Ishikawa (cell line): ENCODE measurements at regions not wholly inside any gene's neighbourhood (a gene's known extent, or its start where the extent isn't known, plus 50 kb on each side); places are given as distances from the start of the nearest gene placed in this dataset.

Experiments
- CEBPB ChIP-seq: IDR thresholded peaks from 2 replicates; pipeline ENCODE4 v1.6.1; 2012
- RAD21 ChIP-seq: IDR thresholded peaks from 2 replicates; pipeline ENCODE4 v1.6.1; 2012; ENCODE audit warnings: low read depth
- TEAD4 ChIP-seq: IDR thresholded peaks from 2 replicates; pipeline ENCODE4 v1.6.1; 2012
- TF ChIP-seq, protein P1 (sequence below): IDR thresholded peaks from 2 replicates; pipeline ENCODE4 v1.6.1; 2012; ENCODE audit warnings: low read depth, mild to moderate bottlenecking

DNA sequence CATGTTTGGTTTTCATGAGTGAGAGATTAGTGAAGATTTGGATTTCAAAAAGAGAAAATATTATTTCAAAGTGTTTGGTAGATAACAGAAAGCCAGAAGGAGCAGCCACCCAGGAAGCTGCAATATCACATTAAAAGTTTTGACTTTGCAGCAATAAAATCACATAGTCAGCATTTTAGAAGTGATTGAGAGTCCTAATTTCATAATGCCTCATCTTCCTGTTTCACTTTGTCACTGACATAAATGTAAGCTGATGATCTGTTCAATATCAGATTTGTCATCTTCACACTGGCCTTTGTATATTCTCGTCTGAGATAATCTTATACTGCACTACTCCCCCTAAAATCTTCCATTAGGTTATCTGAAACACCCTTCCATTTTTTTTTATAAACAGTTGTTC lies 690.5 kb downstream of the ADCYAP1 start:
- TF ChIP-seq TEAD4 (no peak), RAD21 (no peak), CEBPB (no peak)
- TF ChIP-seq, protein P1, sequence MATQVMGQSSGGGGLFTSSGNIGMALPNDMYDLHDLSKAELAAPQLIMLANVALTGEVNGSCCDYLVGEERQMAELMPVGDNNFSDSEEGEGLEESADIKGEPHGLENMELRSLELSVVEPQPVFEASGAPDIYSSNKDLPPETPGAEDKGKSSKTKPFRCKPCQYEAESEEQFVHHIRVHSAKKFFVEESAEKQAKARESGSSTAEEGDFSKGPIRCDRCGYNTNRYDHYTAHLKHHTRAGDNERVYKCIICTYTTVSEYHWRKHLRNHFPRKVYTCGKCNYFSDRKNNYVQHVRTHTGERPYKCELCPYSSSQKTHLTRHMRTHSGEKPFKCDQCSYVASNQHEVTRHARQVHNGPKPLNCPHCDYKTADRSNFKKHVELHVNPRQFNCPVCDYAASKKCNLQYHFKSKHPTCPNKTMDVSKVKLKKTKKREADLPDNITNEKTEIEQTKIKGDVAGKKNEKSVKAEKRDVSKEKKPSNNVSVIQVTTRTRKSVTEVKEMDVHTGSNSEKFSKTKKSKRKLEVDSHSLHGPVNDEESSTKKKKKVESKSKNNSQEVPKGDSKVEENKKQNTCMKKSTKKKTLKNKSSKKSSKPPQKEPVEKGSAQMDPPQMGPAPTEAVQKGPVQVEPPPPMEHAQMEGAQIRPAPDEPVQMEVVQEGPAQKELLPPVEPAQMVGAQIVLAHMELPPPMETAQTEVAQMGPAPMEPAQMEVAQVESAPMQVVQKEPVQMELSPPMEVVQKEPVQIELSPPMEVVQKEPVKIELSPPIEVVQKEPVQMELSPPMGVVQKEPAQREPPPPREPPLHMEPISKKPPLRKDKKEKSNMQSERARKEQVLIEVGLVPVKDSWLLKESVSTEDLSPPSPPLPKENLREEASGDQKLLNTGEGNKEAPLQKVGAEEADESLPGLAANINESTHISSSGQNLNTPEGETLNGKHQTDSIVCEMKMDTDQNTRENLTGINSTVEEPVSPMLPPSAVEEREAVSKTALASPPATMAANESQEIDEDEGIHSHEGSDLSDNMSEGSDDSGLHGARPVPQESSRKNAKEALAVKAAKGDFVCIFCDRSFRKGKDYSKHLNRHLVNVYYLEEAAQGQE, result no peak
